ENCODE measurements at regions not wholly inside any gene's neighbourhood (a gene's known extent, or its start where the extent isn't known, plus 50 kb on each side); places are given as distances from the start of the nearest gene placed in this dataset.

GRCh38 chr1:104854529-104854928 is 1104.8 kb downstream of the AMY1C start:
- Histone ChIP-seq H3K4me3 (ENCODE audit: low read depth, low read length) (no peak overlapping the region), H3K27me3 (ENCODE audit: insufficient read depth, low read depth, severe bottlenecking) (no peaks in the 10 kb centered on the region), H3K9me3 (ENCODE audit: severe bottlenecking) (no peaks in the 10 kb centered on the region), H3K27ac (no peak overlapping the region), H3K36me3 (no peaks in the 10 kb centered on the region)
- DNase-seq: no peak
- no peak for TF ChIP-seq CTCF (IDR thresholded peaks at IDR 0.05; ENCODE audit: low read depth, low read length)

GRCh38 chr1:104855550-104855949 is 1105.9 kb downstream of the AMY1C start:
- no peaks in the 10 kb centered on the region for H3K9me3 ChIP-seq (ENCODE audit: severe bottlenecking)
- H3K27ac ChIP-seq: no peak overlapping the region
- H3K27me3 ChIP-seq (ENCODE audit: insufficient read depth, low read depth, severe bottlenecking): no peaks in the 10 kb centered on the region
- H3K4me3 ChIP-seq (ENCODE audit: low read depth, low read length): no peak overlapping the region
- no peak for DNase-seq
- TF ChIP-seq CTCF (IDR thresholded peaks at IDR 0.05; ENCODE audit: low read depth, low read length): no peak
- no peaks in the 10 kb centered on the region for H3K36me3 ChIP-seq

- TF ChIP-seq CTCF (IDR thresholded peaks at IDR 0.05; ENCODE audit: low read depth, low read length): no peak
- H3K27me3 ChIP-seq (ENCODE audit: insufficient read depth, low read depth, severe bottlenecking): no peaks in the 10 kb centered on the region
- H3K9me3 ChIP-seq (ENCODE audit: severe bottlenecking): no peaks in the 10 kb centered on the region
- no peak for DNase-seq
- H3K4me3 ChIP-seq (ENCODE audit: low read depth, low read length): no peak overlapping the region
- no peaks in the 10 kb centered on the region for H3K36me3 ChIP-seq
- no peak overlapping the region for H3K27ac ChIP-seq
These were observed 1106.4 kb downstream of the AMY1C start for GRCh38 chr1:104856091-104856490.

- no peak for DNase-seq
- no peak overlapping the region for H3K4me3 ChIP-seq (ENCODE audit: low read depth, low read length)
- H3K9me3 ChIP-seq (ENCODE audit: severe bottlenecking): no peaks in the 10 kb centered on the region
- no peaks in the 10 kb centered on the region for H3K27me3 ChIP-seq (ENCODE audit: insufficient read depth, low read depth, severe bottlenecking)
- no peaks in the 10 kb centered on the region for H3K36me3 ChIP-seq
- TF ChIP-seq CTCF (IDR thresholded peaks at IDR 0.05; ENCODE audit: low read depth, low read length): no peak
- H3K27ac ChIP-seq: no peak overlapping the region
These were observed 1106.8 kb downstream of the AMY1C start for GRCh38 chr1:104856518-104856917.

- Histone ChIP-seq H3K4me3 (ENCODE audit: low read depth, low read length) (no peak overlapping the region), H3K9me3 (ENCODE audit: severe bottlenecking) (no peaks in the 10 kb centered on the region), H3K27me3 (ENCODE audit: insufficient read depth, low read depth, severe bottlenecking) (no peaks in the 10 kb centered on the region), H3K36me3 (no peaks in the 10 kb centered on the region), H3K27ac (no peak overlapping the region)
- TF ChIP-seq CTCF (IDR thresholded peaks at IDR 0.05; ENCODE audit: low read depth, low read length): no peak
- DNase-seq: no peak
These were observed 1119.1 kb downstream of the AMY1C start for GRCh38 chr1:104868794-104869193.

- H3K9me3 ChIP-seq (ENCODE audit: severe bottlenecking): no peaks in the 10 kb centered on the region
- no peak overlapping the region for H3K27ac ChIP-seq
- H3K36me3 ChIP-seq: no peaks in the 10 kb centered on the region
- H3K27me3 ChIP-seq (ENCODE audit: insufficient read depth, low read depth, severe bottlenecking): no peaks in the 10 kb centered on the region
- no peak for DNase-seq
- H3K4me3 ChIP-seq (ENCODE audit: low read depth, low read length): no peak overlapping the region
- TF ChIP-seq CTCF (IDR thresholded peaks at IDR 0.05; ENCODE audit: low read depth, low read length): no peak
These were observed 1124.3 kb downstream of the AMY1C start for GRCh38 chr1:104874044-104874443.

Data from WERI-Rb-1 (cell line).